ENCODE measurements at regions not wholly inside any gene's neighbourhood (a gene's known extent, or its start where the extent isn't known, plus 50 kb on each side); places are given as distances from the start of the nearest gene placed in this dataset.
"Not testable (repeated sequence)": the region's sequence is repeated elsewhere in the genome, so short reads cannot be mapped to it uniquely, and the experiment has no call there.

DNA sequence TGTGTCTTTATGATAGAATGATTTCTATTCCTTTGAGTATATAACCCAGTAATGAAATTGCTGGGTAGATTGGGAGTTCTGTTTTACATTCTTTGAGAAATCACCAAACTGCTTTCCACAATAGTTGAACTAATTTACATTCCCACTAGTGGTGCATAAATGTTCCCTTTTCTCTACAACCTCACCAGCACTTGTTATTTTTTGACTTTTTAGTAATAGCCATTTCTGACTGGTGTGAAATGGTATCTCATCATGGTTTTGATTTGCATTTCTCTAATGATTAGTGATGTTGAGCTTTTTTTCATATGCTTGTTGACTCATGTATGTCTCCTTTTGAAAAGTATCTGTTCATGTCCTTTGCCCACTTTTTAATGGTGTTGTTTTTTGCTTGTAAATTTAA, 296.0 kb upstream of the PIK3R1 start:
- DNase-seq: not testable (repeated sequence)

DNA sequence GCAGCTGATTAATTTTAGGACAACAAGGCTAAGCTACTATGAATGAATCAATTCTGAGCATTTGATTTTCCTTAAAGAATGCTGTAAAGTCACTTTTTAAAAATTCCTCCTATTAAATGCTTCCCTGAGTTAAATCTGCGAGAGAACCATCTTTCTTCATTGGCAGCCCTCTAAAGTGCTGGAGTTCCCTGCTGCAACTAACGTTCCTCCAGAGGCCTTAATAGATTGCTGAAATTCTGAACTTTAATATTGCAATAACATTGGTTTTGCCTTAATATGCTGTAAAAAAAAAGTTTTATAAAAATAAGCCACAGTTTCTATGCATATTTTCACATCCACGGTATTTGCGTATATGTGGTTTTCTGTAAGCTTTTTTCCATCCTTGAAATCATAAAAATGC, 298.0 kb upstream of the PIK3R1 start:
- no peak for DNase-seq

- no peak for DNase-seq
These were observed 305.0 kb upstream of the PIK3R1 start for GRCh38 chr5:67910546-67910945.

- no peak for DNase-seq
These were observed 307.3 kb upstream of the PIK3R1 start for GRCh38 chr5:67908126-67908765.

GRCh38 chr5:67904366-67904765, 311.2 kb upstream of the PIK3R1 start:
- no peak for DNase-seq

GRCh38 chr5:67903656-67904055, 311.9 kb upstream of the PIK3R1 start:
- no peak for DNase-seq

DNA sequence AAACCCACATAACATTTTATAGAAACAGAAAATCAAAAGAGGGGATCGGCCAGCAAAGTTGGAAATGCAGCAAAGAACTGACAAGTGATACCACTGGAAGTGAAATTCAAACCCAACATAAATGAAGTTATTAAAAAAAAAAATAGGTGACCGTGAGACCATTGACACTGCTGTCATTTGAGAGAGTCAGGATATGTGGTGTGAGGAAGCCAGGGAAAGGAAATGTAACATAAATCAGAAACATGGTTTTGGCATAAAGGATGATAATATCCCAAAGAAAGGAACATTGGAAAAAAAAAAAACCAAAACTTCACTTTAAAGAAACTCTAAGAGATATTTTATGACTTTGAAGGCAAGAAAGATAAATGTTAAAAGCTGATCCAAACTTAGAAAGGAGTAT, 312.4 kb upstream of the PIK3R1 start:
- DNase-seq: no peak

DNA sequence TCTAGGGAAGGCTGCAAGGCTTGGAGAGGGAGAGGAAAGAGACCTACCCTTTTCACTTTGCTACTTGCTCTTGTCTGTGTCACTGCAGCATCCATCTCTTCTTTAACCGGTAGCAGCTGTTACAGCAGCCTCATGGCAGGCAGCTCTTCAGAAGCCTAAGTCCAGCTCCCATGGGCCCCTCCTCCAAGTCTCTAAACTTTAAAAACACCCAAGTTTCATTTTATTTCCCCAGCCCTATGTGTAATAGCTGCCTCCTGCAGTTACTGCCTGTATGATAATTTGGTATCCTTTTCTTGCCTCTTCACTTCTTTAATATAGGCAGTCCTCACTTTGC, 313.1 kb upstream of the PIK3R1 start:
- DNase-seq: no peak

DNA sequence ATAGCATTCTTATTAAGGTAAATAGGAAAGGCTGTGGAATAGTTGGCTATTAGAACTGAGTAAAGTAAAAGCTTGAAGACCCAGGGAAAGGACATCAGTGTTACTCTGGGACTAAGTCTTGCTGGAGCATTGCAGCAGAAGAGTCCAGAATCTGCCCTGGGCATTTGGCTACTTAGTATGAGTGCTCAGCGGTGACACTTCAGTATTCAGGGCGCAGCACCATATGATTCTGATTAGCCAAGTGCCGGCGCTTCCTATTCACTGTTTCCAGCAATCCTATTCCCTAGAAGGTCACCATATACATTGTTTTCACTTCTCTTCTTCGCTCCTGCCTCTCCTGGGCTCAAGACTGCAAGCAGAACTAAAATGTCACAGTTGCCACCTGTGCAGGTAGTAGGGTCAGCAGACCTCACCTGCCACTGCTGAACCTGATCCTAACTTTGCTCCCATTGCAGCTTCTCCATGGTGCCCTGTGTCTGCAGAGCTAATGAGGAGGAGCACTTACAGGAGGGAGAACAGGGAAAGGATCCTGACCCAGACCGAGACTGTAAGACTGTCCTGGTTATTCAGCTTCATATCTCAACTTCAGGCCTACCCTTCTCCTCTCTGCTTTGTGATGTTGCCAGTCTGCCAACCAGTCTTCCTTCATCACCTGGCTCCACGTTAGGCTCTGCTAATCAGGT, 313.6 kb upstream of the PIK3R1 start:
- no peak for DNase-seq

GRCh38 chr5:67900514-67900913, 315.0 kb upstream of the PIK3R1 start:
- no peak for DNase-seq

DNA sequence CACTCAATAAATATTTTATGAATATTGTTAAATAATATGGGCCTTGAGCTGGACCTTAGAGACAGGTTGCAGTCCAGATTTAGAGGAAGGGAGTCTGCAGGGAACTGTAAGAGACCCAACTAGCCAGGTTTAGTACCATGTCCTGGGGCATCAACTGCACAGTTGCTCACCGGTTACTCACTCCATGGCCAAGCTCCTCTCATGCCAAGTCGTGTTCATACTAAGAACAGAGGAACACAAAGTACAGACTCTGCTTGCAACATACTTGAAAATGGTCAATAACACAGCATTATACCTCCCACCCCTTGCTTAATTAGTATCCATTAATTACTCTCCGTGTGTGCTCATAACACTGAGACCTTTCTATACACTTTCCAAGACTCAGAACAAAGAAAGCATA, 317.6 kb upstream of the PIK3R1 start:
- DNase-seq: no peak

GRCh38 chr5:67897431-67897830, 318.1 kb upstream of the PIK3R1 start:
- no peak for DNase-seq

DNA sequence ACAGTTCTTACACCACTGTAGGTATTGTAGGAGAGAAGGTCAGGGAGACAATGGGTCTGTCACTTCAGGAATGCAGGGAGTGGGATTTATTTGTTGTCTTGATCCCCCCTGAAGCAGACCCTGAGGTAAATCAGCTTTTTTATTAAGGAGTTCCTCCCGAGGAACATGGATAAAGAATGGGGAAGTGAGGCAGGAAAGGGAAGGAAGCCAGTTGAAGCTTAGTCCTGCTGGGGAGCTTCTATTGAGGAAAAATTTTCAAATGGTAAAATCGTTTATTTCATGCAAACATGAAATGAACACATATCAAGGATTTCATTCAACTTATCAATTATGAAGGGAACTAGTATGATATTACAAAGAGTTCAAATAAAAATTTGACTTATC, 318.6 kb upstream of the PIK3R1 start:
- DNase-seq: no peak

- no peak for DNase-seq
These were observed 319.1 kb upstream of the PIK3R1 start for GRCh38 chr5:67896311-67896929.

- not testable (repeated sequence) for DNase-seq
These were observed 325.7 kb upstream of the PIK3R1 start for GRCh38 chr5:67889870-67890269.

DNA sequence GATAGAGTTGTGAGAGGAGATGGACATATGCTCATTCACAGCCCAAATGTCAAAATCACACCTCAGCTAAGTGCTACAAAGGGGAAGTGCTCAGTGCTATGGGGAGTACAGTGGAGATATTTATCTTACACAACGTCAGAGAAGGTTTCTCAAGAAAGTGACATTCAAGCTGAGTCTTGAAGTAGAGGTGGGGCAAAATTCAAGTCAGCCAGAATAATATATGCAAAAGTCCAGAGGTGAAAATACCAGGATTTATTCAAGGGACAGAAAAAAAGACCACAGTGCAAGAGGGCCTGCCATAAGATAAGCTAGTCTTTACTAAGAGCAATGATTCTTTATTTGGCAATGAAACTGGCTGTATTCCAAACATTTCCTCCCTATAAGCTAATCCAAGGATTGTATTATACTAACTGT, 327.8 kb upstream of the PIK3R1 start:
- DNase-seq: no peak

DNA sequence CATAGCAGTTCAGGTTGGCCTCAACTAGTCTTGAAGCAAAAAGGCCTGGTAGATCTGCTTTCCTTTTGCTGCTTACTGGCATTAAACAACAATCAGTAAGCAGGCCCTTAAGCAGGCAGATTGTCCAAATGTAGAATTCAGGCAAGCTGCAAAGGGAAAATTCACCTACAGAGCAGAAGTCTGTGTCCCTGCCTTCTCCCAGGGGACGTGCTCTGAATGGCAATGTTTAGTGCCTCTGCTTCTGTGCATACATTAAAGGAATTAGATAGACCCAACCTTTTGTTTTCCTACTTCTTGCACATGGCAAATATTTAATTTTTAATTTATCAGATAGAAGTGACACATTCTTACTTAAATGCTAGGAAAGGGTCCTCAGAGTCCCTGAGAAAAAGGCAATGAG, 328.8 kb upstream of the PIK3R1 start:
- DNase-seq: no peak

- no peak for DNase-seq
These were observed 334.7 kb upstream of the PIK3R1 start for GRCh38 chr5:67880876-67881275.

- DNase-seq: no peak
These were observed 335.1 kb upstream of the PIK3R1 start for GRCh38 chr5:67880511-67880805.

DNA sequence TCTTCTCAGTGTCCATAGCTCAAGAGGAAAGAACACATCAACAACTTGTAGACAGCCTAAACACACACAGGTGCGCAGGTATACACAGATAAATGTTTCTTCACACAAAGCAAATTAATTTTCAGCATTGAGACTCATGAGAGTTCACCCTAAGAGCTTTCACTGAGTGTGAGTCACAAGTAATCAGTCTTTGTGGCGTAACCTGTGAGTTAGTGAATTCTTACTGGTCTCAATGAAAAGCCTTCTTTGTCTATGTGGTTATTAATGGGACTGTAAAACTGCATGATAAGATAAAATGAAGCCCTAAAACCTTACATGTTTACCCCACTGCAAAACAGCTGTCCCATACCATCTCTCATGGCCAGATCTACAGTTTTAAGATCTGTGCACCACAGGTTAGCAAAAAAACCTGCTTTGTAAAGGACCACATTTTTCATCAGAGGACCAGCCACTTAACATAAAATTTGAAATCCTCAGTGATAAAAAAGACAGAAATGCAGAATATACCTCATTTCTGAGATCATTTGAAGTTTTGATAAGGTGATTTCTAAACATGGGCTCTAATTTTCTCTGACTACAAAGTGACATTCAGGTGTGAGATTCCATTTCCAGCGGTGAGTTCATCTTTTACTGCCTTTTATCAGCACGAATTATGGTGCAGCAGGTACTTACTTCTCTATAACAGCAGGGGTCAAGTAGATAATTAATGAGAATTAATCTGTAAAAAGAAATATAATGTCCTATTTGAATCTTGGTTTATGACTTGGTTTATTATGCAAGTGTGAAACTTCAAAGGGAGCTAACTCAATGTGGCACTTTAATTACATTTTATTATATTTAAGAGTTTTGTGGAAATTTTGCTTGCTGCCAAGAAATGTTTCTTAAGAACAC, 335.7 kb upstream of the PIK3R1 start:
- no peak for DNase-seq

- DNase-seq: no peak
These were observed 336.6 kb upstream of the PIK3R1 start for GRCh38 chr5:67878933-67879332.

- DNase-seq: no peak
These were observed 339.2 kb upstream of the PIK3R1 start for GRCh38 chr5:67876371-67876770.

GRCh38 chr5:67875601-67876000, 340.0 kb upstream of the PIK3R1 start:
- no peak for DNase-seq

GRCh38 chr5:67873935-67874334, 341.6 kb upstream of the PIK3R1 start:
- DNase-seq: no peak

Measured in CD4-positive, alpha-beta T cell treated with Interleukin-17A for 4 hours (primary cell).